ENCODE measurements at regions not wholly inside any gene's neighbourhood (a gene's known extent, or its start where the extent isn't known, plus 50 kb on each side); places are given as distances from the start of the nearest gene placed in this dataset.
A peak's percentile ranks its signal among the peaks of the same experiment; 100 is the strongest.

- peak; percentile 51 to 76 for DNase-seq (ENCODE audit: low spot score in 2 of 2)
- TF ChIP-seq CTCF (IDR thresholded peaks at IDR 0.05) (no peak), POLR2A (IDR thresholded peaks at IDR 0.05) (no peak), EP300 (IDR thresholded peaks at IDR 0.05) (no peak), POLR2AphosphoS5 (IDR thresholded peaks at IDR 0.05) (no peak)
- Histone ChIP-seq H3K9me3 (no peaks in the 10 kb centered on the region), H3K27ac (no peak overlapping the region), H3K36me3 (no peaks in the 10 kb centered on the region), H3K27me3 (no peaks in the 10 kb centered on the region), H3K4me1 (peaks cover 12% of the 10 kb centered on the region), H3K4me3 (no peak overlapping the region)
- WGBS: 90% methylated on average over 10 of the region's 22 CpGs
Observed at GRCh38 chr2:239717706-239718105, 307.4 kb downstream of the NDUFA10 start.

GRCh38 chr2:239717319-239717675 lies 307.8 kb downstream of the NDUFA10 start:
- WGBS: 83% methylated on average over 3 of the region's 3 CpGs
- Histone ChIP-seq H3K36me3 (no peaks in the 10 kb centered on the region), H3K4me1 (peaks cover 12% of the 10 kb centered on the region), H3K9me3 (no peaks in the 10 kb centered on the region), H3K4me3 (no peak overlapping the region), H3K27me3 (no peaks in the 10 kb centered on the region), H3K27ac (no peak overlapping the region)
- peak in 1 of 2 donors; percentile 43 for DNase-seq (ENCODE audit: low spot score in 2 of 2)
- TF ChIP-seq CTCF (IDR thresholded peaks at IDR 0.05) (no peak), POLR2AphosphoS5 (IDR thresholded peaks at IDR 0.05) (no peak), POLR2A (IDR thresholded peaks at IDR 0.05) (no peak), EP300 (IDR thresholded peaks at IDR 0.05) (no peak)

- peak in 1 of 2 donors; percentile 86 for DNase-seq (ENCODE audit: low spot score in 2 of 2)
Observed at GRCh38 chr2:239716536-239717318, 308.4 kb downstream of the NDUFA10 start.

GRCh38 chr2:239716009-239716408 lies 309.1 kb downstream of the NDUFA10 start:
- H3K27ac ChIP-seq: no peak overlapping the region
- H3K36me3 ChIP-seq: no peaks in the 10 kb centered on the region
- H3K27me3 ChIP-seq: no peaks in the 10 kb centered on the region
- H3K4me1 ChIP-seq: peaks cover 12% of the 10 kb centered on the region
- H3K9me3 ChIP-seq: no peaks in the 10 kb centered on the region
- TF ChIP-seq POLR2AphosphoS5 (IDR thresholded peaks at IDR 0.05): no peak
- no peak for DNase-seq (ENCODE audit: low spot score in 2 of 2)
- 91% methylated on average over 6 of the region's 6 CpGs for WGBS
- no peak overlapping the region for H3K4me3 ChIP-seq

More at GRCh38 chr2:239716536-239717318, 308.4 kb downstream of the NDUFA10 start:
- Histone ChIP-seq H3K4me1 (peaks cover 12% of the 10 kb centered on the region), H3K9me3 (no peaks in the 10 kb centered on the region), H3K4me3 (no peak overlapping the region), H3K27ac (no peak overlapping the region), H3K36me3 (no peaks in the 10 kb centered on the region), H3K27me3 (no peaks in the 10 kb centered on the region)
- WGBS: 49% methylated on average over 15 of the region's 16 CpGs
- TF ChIP-seq EP300 (IDR thresholded peaks at IDR 0.05) (no peak), CTCF (IDR thresholded peaks at IDR 0.05) (no peak), POLR2A (IDR thresholded peaks at IDR 0.05) (no peak), POLR2AphosphoS5 (IDR thresholded peaks at IDR 0.05) (no peak)

GRCh38 chr2:239715606-239716005 lies 309.5 kb downstream of the NDUFA10 start:
- H3K36me3 ChIP-seq: no peaks in the 10 kb centered on the region
- DNase-seq (ENCODE audit: low spot score in 2 of 2): peak in 1 of 2 donors; percentile 73
- no peaks in the 10 kb centered on the region for H3K27me3 ChIP-seq
- no peaks in the 10 kb centered on the region for H3K9me3 ChIP-seq
- H3K4me1 ChIP-seq: peaks cover 12% of the 10 kb centered on the region
- 92% methylated on average over 6 of the region's 15 CpGs for WGBS
- H3K4me3 ChIP-seq: no peak overlapping the region
- TF ChIP-seq CTCF (IDR thresholded peaks at IDR 0.05): no peak
- no peak for TF ChIP-seq POLR2A (IDR thresholded peaks at IDR 0.05)
- no peak for TF ChIP-seq EP300 (IDR thresholded peaks at IDR 0.05)
- TF ChIP-seq POLR2AphosphoS5 (IDR thresholded peaks at IDR 0.05): no peak
- H3K27ac ChIP-seq: no peak overlapping the region

Measured in suprapubic skin (tissue), 4 donors.